ACHN (cell line): ENCODE measurements at regions not wholly inside any gene's neighbourhood (a gene's known extent, or its start where the extent isn't known, plus 50 kb on each side); places are given as distances from the start of the nearest gene placed in this dataset.
"Not testable (repeated sequence)": the region's sequence is repeated elsewhere in the genome, so short reads cannot be mapped to it uniquely, and the experiment has no call there.

Source experiments
- DNase-seq: peaks from one replicate; pipeline ENCODE4 v3.0.0-alpha.2; 2015
- in situ Hi-C: cut with HindIII; loops from 2 replicates; pipeline ENCODE4 v1.10.0; 2017; ENCODE audit warnings: low sequenced_read_pairs, low pct_ligation_motif_present, low pct_unique_long_range_greater_than_20kb

DNA sequence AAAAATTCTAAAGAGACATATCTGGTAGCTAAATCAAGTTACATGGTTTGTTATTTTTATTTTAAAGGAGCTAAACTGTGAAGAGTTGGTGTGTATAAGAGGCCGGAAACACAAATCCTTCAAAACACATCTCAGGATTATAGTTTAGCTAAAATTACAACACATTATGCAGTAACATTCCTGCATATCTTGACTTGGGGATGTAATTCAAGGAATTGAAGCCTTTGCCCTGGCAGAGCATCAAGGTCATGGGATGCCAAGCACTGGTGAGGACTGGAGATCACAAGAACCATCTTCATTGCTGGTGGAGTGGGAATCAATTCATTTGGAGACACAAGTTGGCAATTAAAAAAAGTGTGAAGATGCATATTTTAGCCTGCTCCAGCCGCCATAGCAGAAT is 86.8 kb upstream of the LSM6 start:
- DNase-seq: no peak
- in situ Hi-C loops: no loop called here

- no peak for DNase-seq
- in situ Hi-C loops: no loop called here
Observed at GRCh38 chr4:146087856-146088255, 87.7 kb upstream of the LSM6 start.

- in situ Hi-C loops: no loop called here
- no peak for DNase-seq
Observed at GRCh38 chr4:146076081-146076480, 99.4 kb upstream of the LSM6 start.

DNA sequence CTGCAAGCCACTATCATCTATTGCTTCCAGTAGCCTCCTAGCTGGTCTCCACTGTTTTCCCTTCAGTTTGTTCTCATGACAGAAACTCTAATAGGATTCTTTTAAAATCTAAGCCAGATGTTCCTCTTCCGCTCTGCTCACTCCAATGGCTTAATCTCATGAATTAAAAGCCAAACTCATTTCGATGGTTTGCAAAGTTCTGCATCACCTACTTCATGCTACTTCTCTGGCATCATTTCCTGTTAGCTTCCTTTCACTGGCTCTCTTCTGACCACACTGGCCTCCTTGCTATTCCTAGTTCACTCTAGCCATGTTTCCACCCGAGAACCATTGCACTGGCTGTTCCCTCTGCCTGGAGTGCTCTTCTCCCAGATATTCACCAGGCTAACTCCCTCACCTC is 102.0 kb upstream of the LSM6 start:
- in situ Hi-C loops: no loop called here
- DNase-seq: no peak

DNA sequence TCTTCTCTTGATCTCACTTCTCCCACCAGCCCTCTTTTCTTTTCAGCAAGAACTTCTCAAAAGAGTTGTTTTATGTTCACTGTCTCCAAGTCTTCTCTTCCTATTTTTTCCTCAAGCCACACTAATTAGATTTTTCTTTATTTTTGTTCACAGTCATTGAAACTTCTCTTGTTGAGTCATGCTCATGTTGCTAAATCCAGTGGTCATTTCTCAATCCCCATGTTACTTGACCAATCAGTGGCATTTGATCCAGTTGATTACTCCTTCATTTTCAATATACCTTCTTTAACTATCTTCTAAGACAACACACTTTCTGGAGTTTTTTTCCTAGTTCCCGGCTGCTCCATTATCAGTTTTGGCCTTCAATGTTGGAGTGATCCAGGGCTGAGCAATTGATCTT is 103.1 kb upstream of the LSM6 start:
- no peak for DNase-seq
- in situ Hi-C loops: no loop called here

DNA sequence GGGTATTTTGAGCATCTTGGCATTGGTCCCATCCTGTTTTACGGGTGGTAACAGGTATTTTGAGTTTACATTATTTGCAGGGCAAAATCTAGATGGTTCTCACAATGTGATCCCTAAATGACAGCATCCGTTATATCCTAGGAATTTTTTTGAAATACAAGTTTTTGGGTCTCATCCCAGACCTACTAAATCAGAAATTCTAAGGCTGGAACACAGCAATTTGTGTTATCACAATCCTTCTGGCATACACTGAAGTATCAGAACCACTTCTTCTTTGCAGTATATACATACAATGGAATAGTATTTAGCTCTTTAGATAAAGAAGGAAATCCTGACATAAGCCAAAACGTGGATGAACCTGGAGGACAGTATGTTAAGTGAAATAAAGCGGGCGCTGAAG is 104.1 kb upstream of the LSM6 start:
- DNase-seq: no peak
- in situ Hi-C loops: no loop called here

DNA sequence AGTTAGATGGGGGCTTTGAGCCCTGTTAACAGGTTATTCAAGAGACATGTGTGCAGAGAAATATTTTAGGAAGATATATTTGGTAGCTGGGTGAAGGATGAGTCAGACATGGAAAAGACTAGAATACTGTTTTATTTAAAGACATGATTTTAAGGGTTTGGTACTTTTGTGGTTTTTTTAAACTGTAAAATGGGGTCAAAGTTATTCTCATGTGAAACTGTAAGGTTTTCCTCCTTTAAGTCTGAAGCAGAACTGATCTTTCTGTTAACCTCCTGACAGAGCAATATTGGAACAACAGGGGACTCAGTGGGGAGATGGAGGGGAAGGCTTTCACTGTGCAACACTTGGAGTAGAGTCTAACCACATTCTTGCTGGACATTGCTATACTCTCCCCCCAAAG is 112.4 kb upstream of the LSM6 start:
- in situ Hi-C loops: no loop called here
- DNase-seq: no peak

- in situ Hi-C loops: no loop called here
- DNase-seq: no peak
Observed at GRCh38 chr4:146062340-146062739, 113.2 kb upstream of the LSM6 start.

- in situ Hi-C loops: no loop called here
- no peak for DNase-seq
Observed at GRCh38 chr4:146061610-146062334, 113.7 kb upstream of the LSM6 start.

GRCh38 chr4:146059865-146060264 is 115.7 kb upstream of the LSM6 start:
- no peak for DNase-seq

GRCh38 chr4:146059151-146059550 is 116.4 kb upstream of the LSM6 start:
- no peak for DNase-seq

More at GRCh38 chr4:146059865-146060264, 115.7 kb upstream of the LSM6 start:
- in situ Hi-C loops: no loop called here

GRCh38 chr4:146058531-146058930 is 117.0 kb upstream of the LSM6 start:
- in situ Hi-C loops: no loop called here

More at GRCh38 chr4:146059151-146059550, 116.4 kb upstream of the LSM6 start:
- in situ Hi-C loops: no loop called here

DNA sequence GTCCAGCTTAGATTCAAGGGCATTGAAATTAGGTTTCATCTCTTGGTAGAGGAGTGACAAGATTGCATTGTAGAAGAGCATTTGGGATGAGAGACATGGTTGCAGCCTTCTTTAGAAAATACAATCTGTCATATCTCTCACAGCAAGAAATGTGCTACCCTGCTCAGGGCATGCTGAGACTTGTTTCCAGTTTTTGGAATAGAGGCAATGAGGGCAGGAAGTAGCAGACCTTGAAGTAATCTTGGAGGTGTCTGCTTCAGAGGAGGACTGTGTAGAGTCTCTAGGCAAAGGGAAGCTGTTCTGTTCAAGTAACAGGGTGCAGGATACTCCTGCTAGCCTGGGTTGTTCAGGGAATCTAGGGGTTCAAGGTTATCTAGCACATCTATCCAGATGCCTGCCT is 116.1 kb upstream of the ZNF827 start:
- no peak for DNase-seq
- in situ Hi-C loops: no loop called here

More at GRCh38 chr4:146058531-146058930, 117.0 kb upstream of the LSM6 start:
- DNase-seq: no peak

- in situ Hi-C loops: no loop called here
Observed at GRCh38 chr4:146053891-146054290, 115.3 kb upstream of the ZNF827 start.

DNA sequence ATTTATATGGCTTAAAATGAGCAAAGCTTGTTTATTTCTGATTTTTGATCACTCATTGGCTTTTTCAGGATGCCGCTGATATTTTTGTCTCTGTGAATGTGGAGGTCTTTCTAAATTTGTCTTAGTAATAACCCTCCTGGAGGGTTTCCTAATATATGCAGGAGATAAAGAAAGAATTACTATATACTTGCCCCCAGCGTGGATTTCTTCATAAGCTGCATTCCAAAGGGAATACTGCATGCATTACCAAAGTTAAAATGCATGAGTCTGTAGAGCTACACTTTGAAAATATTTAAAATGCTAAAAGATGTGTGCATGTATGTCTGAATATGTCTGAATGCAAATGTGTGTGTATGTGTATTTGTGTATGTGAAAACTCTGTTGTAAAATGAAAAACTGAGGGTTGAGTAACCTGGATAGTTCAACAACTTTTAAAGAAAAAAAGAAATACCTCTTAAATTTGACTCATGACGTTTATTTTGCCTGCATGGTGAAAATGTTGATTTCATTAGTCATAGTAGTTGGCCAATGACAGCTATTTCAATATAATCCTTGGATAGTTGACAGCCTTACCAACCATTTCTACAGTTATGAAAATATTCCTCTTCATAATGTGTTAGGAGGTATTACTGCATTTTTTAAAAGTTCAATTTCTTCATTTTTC is 113.2 kb upstream of the ZNF827 start:
- DNase-seq: no peak
- in situ Hi-C loops: no loop called here

More at GRCh38 chr4:146053891-146054290, 115.3 kb upstream of the ZNF827 start:
- no peak for DNase-seq

DNA sequence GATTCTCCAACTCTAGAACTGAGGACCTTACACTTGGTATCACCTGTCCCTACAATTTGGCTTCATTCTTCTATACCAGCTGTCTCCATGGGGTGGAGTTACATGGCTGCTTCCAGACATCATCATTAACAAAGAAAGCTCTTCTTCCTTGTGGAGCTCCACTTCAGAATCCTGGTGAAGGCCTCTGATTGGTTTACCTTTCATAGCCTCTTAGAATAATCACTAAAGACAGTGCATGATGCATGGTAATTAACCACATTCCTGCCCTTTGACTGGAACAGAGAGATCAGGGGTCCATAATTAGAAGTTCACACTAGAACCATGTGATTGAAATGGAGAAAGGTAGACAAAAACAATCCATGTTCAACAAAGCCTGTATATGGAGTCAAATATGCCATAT is 112.6 kb upstream of the ZNF827 start:
- in situ Hi-C loops: no loop called here
- DNase-seq: no peak

DNA sequence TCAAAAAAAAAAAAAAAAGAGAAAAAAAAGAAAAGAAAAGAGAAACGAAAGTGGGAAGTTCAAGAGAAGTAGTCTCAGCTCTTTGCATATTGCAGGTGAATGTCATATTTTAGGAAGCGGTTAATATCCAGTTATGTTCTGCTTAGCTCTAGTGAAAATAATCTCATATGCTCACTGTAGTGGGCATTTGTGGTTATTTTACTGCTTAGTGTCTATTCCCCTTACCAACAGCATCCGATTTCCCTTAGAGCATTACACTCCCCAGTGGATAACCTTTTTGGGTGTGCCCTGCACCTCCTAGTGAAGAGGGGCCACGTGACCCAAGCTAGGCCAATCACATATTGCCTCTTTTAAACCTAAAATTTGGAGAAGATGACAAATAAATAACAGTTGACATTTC is 111.2 kb upstream of the ZNF827 start:
- DNase-seq: no peak

GRCh38 chr4:146047768-146048167 is 109.1 kb upstream of the ZNF827 start:
- DNase-seq, in situ Hi-C loops: not testable (repeated sequence)

More for the DNA sequence above, 111.2 kb upstream of the ZNF827 start:
- in situ Hi-C loops: no loop called here

- in situ Hi-C loops: no loop called here
- no peak for DNase-seq
Observed at GRCh38 chr4:146041139-146042004, 102.7 kb upstream of the ZNF827 start.
